ENCODE measurements at regions not wholly inside any gene's neighbourhood (a gene's known extent, or its start where the extent isn't known, plus 50 kb on each side); places are given as distances from the start of the nearest gene placed in this dataset.

DNA sequence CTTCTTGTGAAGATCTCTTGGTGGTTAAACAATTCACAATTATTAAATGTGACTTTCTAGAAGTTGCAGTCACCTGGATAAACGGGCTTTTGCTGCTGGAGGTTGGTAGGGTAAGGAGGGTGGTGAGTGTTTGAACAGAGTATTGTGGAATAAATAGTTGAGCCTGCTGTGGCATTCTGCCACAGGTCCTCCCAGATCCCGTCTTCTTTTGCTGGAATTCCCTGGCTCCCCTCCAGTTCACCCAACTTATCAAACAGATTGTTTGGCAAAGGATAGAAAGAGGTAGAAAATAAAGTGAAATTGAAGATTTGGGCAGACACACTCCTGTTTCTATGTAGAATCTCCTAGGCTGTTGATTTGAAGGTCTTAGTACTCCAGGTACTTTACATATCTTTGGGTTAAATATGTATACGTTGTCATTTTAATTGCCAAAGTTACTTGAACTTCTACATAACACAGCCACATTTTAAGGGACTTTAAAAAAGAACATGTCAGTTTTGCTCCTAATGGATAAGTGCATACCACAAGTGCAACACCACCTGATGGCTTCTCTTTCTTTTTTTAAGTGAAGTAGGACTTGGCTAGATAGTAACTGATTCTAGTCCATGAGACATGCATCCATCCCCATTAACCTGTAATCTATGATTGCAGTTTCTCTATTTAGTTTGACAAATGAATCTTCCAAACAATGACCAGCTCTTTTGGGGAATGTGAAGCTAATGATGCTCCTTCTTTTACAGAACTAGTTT is 83.0 kb downstream of the ARL4A start:
- H3K9ac ChIP-seq (ENCODE audit: low read length) = no peak overlapping the region
- no peak overlapping the region for H3K27ac ChIP-seq (ENCODE audit: low read depth, low read length)
- ChIA-PET CTCF (no interaction called here), RAD21 (ENCODE audit: low non-redundant PET in 1 of 2, low total read pairs in 2 of 2, uncharacterized antibody in 2 of 2, unreplicated experiment in 2 of 2) (no interaction called here), POLR2A (no interaction called here)
- H3K27me3 ChIP-seq (ENCODE audit: insufficient read depth, low read length) = no peaks in the 10 kb centered on the region
- no peaks in the 10 kb centered on the region for H3K36me3 ChIP-seq (ENCODE audit: control insufficient read depth in 1 of 2, insufficient read depth in 2 of 2, low read length in 2 of 2)
- intact Hi-C loops (cut with micrococcal nuclease) = no loop called here
- no peaks in the 10 kb centered on the region for H3K9me2 ChIP-seq (ENCODE audit: insufficient read depth)
- H4K20me1 ChIP-seq (ENCODE audit: insufficient read depth) = no peaks in the 10 kb centered on the region
- ATAC-seq = no peak
- H3K4me3 ChIP-seq (replicated peaks in 1 of 2; ENCODE audit: low read depth in 1 of 2, low read length in 2 of 2) = no peak overlapping the region
- no peaks in the 10 kb centered on the region for H3K9me3 ChIP-seq (ENCODE audit: control insufficient read depth in 1 of 2, insufficient read depth in 1 of 2, low read depth in 1 of 2, low read length in 2 of 2)
- no peaks in the 10 kb centered on the region; a peak in 1 of 4 replicates for H3K4me1 ChIP-seq (ENCODE audit: control insufficient read depth in 1 of 2, insufficient read depth in 2 of 2, low read length in 2 of 2)
- no peaks in the 10 kb centered on the region for H3K79me2 ChIP-seq (ENCODE audit: insufficient read depth, low read length)
- TF ChIP-seq YY1 (IDR thresholded peaks at IDR 0.05; ENCODE audit: extremely low read depth, insufficient replicate concordance, low read depth, low read length) (no peak), ZNF274 (IDR thresholded peaks at IDR 0.05; ENCODE audit: low read depth, low read length) (no peak), EGR1 (IDR thresholded peaks at IDR 0.05; ENCODE audit: low read depth) (no peak), CEBPB (IDR thresholded peaks at IDR 0.05; ENCODE audit: low read depth) (no peak), ELF1 (IDR thresholded peaks at IDR 0.05; ENCODE audit: borderline replicate concordance, low read depth) (no peak), RAD21 (IDR thresholded peaks at IDR 0.05; ENCODE audit: low read depth) (no peak), TCF7L2 (IDR thresholded peaks at IDR 0.05; ENCODE audit: borderline replicate concordance, extremely low read depth, insufficient read depth, insufficient read length) (no peak), EZH2 (IDR thresholded peaks at IDR 0.05) (no peak), POLR2AphosphoS5 (IDR thresholded peaks at IDR 0.05; ENCODE audit: low read depth, low read length) (no peak), POLR2A (IDR thresholded peaks at IDR 0.05; ENCODE audit: borderline replicate concordance, extremely low read depth, insufficient read depth, insufficient read length) (no peak), FOSL1 (IDR thresholded peaks at IDR 0.05; ENCODE audit: low read depth) (no peak)
- TF ChIP-seq, protein P1, sequence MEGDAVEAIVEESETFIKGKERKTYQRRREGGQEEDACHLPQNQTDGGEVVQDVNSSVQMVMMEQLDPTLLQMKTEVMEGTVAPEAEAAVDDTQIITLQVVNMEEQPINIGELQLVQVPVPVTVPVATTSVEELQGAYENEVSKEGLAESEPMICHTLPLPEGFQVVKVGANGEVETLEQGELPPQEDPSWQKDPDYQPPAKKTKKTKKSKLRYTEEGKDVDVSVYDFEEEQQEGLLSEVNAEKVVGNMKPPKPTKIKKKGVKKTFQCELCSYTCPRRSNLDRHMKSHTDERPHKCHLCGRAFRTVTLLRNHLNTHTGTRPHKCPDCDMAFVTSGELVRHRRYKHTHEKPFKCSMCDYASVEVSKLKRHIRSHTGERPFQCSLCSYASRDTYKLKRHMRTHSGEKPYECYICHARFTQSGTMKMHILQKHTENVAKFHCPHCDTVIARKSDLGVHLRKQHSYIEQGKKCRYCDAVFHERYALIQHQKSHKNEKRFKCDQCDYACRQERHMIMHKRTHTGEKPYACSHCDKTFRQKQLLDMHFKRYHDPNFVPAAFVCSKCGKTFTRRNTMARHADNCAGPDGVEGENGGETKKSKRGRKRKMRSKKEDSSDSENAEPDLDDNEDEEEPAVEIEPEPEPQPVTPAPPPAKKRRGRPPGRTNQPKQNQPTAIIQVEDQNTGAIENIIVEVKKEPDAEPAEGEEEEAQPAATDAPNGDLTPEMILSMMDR (IDR thresholded peaks at IDR 0.05 in 2 of 3, conservative IDR thresholded peaks at IDR 0.05 in 1 of 3; ENCODE audit: borderline replicate concordance in 1 of 3, insufficient read depth in 1 of 3, low read depth in 2 of 3, low read length in 2 of 3) = no peak
- TF ChIP-seq, protein P2, sequence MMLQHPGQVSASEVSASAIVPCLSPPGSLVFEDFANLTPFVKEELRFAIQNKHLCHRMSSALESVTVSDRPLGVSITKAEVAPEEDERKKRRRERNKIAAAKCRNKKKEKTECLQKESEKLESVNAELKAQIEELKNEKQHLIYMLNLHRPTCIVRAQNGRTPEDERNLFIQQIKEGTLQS (IDR thresholded peaks at IDR 0.05) = no peak
- TF ChIP-seq, protein P3, sequence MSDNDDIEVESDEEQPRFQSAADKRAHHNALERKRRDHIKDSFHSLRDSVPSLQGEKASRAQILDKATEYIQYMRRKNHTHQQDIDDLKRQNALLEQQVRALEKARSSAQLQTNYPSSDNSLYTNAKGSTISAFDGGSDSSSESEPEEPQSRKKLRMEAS (IDR thresholded peaks at IDR 0.05) = no peak
- H2AFZ ChIP-seq (ENCODE audit: low read depth, low read length, poor library complexity, severe bottlenecking) = no peak overlapping the region
- no peak for DNase-seq (ENCODE audit: low read depth, low spot score)
- H3K4me2 ChIP-seq (ENCODE audit: low read length) = no peak overlapping the region
- no TSS peak for BruUV-seq (replicated peaks)

Data from HCT116 (cell line).